ENCODE measurements at regions not wholly inside any gene's neighbourhood (a gene's known extent, or its start where the extent isn't known, plus 50 kb on each side); places are given as distances from the start of the nearest gene placed in this dataset.

- TF ChIP-seq POLR2A (IDR thresholded peaks at IDR 0.05) (no peak), CTCF (IDR thresholded peaks at IDR 0.05) (no peak)
Measured at GRCh38 chr2:149783284-149783683, 195.7 kb upstream of the MMADHC start.
